Gastrocnemius medialis (tissue), 4 donors: ENCODE measurements at regions not wholly inside any gene's neighbourhood (a gene's known extent, or its start where the extent isn't known, plus 50 kb on each side); places are given as distances from the start of the nearest gene placed in this dataset.

ENCODE experiments used
- POLR2A ChIP-seq, 2 donors: fragments of 450-650 bp; IDR thresholded peaks; one replicate each; pipeline ENCODE4 v1.6.1; 2017; ENCODE audit warnings: antibody characterized with exemption in 2 of 2, mild to moderate bottlenecking in 2 of 2, moderate library complexity in 2 of 2
- TF ChIP-seq, protein P1 (sequence below), 5 experiments: fragments of 450-650 bp in 3 of 5; fragments of 200-600 bp in 2 of 5; sonication (generic) in 2 of 5; IDR thresholded peaks in 4 of 5; conservative IDR thresholded peaks in 1 of 5; 1 replicate in 4 of 5; 2 replicates in 1 of 5; pipeline ENCODE4 v1.5.1; 2016 to 2019; ENCODE audit warnings: antibody characterized with exemption in 5 of 5, mild to moderate bottlenecking in 3 of 5, moderate library complexity in 3 of 5

DNA sequence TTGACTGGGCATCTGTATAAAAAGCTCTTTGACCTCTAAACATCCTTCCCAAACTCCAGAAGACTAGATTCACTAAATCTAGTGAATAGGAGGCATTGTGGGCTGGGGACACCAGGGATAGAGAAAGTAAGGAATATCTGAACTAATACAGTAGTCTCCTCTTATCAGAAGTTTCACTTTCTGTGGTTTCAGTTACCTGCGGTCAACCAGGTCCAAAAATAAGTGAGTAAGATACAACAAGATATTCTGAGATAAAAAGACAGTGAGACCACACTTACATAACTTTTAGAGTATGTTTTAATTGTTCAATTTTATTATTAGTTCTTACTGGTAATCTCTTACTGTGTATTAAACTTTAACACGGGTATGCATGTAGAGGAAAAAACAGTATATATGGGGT is 376.5 kb downstream of the HNRNPD start:
- TF ChIP-seq, protein P1, sequence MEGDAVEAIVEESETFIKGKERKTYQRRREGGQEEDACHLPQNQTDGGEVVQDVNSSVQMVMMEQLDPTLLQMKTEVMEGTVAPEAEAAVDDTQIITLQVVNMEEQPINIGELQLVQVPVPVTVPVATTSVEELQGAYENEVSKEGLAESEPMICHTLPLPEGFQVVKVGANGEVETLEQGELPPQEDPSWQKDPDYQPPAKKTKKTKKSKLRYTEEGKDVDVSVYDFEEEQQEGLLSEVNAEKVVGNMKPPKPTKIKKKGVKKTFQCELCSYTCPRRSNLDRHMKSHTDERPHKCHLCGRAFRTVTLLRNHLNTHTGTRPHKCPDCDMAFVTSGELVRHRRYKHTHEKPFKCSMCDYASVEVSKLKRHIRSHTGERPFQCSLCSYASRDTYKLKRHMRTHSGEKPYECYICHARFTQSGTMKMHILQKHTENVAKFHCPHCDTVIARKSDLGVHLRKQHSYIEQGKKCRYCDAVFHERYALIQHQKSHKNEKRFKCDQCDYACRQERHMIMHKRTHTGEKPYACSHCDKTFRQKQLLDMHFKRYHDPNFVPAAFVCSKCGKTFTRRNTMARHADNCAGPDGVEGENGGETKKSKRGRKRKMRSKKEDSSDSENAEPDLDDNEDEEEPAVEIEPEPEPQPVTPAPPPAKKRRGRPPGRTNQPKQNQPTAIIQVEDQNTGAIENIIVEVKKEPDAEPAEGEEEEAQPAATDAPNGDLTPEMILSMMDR (IDR thresholded peaks at IDR 0.05 in 4 of 5, conservative IDR thresholded peaks at IDR 0.05 in 1 of 5): no peak
- TF ChIP-seq POLR2A (IDR thresholded peaks at IDR 0.05): no peak
